ENCODE measurements at regions not wholly inside any gene's neighbourhood (a gene's known extent, or its start where the extent isn't known, plus 50 kb on each side); places are given as distances from the start of the nearest gene placed in this dataset.
A peak's percentile ranks its signal among the peaks of the same experiment; 100 is the strongest.

DNA sequence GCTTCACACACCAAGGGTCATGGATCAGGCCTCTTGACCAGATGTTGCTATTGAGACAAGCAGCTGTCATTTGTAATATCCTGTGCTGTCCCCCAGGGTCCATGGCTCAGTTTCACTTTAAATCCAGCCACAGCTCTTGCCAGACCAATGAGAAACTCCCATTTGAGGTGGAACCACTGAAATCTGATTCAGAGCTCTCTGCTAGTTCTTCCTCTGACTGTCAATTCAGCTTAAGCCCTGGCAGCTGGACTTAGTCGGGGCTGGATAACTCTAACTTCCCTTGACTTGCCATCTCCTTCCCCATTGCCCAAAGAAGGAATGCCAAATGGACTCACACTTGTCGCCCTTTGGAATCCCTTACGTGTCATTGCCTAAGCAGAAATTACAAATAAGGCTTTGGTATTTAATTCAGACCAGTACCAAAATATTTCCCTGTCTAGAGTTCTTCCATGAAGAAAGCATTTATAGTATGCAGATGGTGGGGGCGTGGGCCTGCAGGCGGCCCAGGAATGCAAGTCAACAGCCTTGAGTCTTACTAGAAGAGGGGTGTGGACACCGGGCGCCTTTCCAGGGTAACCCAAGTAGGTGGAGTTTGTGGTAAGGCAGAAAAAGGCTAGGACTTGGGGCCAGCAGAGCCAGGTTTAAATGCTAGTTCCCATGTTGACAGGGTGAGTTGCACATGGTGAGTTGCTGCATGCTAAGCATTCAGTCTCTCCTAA, 96.9 kb upstream of the TMPO start (continued):
- TF ChIP-seq, protein P1, sequence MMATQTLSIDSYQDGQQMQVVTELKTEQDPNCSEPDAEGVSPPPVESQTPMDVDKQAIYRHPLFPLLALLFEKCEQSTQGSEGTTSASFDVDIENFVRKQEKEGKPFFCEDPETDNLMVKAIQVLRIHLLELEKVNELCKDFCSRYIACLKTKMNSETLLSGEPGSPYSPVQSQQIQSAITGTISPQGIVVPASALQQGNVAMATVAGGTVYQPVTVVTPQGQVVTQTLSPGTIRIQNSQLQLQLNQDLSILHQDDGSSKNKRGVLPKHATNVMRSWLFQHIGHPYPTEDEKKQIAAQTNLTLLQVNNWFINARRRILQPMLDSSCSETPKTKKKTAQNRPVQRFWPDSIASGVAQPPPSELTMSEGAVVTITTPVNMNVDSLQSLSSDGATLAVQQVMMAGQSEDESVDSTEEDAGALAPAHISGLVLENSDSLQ (IDR thresholded peaks at IDR 0.05): peak; percentile 21; the same call in 1 of the 2 replicates
- TF ChIP-seq POLR2AphosphoS2 (IDR thresholded peaks at IDR 0.05; ENCODE audit: low read length) (no peak), FOXK2 (conservative IDR thresholded peaks at IDR 0.05 in 1 of 2, IDR thresholded peaks at IDR 0.05 in 1 of 2; ENCODE audit: low read depth in 2 of 2) (0 out of 4 replicates have a peak, but pooled peaks of 1 of the 2 experiments have one; percentile 18), SAFB (IDR thresholded peaks at IDR 0.05; ENCODE audit: borderline replicate concordance, low read depth, low read length) (no peak)
- TF ChIP-seq, protein P2, sequence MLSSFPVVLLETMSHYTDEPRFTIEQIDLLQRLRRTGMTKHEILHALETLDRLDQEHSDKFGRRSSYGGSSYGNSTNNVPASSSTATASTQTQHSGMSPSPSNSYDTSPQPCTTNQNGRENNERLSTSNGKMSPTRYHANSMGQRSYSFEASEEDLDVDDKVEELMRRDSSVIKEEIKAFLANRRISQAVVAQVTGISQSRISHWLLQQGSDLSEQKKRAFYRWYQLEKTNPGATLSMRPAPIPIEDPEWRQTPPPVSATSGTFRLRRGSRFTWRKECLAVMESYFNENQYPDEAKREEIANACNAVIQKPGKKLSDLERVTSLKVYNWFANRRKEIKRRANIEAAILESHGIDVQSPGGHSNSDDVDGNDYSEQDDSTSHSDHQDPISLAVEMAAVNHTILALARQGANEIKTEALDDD (IDR thresholded peaks at IDR 0.05): peak; percentile 69; the same call in 1 of the 2 replicates

DNA sequence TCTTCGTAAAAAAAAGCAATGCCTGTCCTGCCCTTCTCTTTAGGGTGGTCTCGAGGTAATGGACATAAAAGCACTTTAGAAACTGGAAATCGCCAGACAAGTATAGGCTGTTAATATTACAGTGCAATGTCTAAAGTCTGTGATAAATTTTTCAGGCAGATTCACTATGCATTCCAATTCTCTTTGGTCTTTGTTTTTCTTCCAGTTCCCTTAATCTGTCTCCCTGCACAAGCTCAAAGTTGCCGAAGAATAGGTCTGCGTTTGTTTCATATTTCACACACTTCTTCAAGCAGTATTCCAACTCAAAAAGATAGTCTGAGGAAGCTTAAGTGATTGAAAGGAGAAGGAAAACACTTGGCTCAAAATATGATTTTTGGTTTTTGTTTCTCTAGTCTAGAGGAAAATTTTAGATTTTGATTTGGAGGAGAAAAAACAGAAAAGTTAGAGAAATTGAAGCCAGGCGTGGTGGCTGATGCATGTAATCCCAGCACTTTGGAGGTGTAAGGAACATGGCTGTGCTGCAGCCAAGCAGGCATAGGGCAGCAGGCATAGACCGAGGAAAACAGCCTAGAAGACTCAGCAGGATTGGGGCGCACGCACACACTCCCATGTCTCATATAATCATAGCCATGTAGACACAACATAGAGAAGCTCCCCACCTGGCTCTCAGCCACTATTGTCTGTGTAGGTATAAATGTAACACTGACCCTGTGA, 96.2 kb upstream of the TMPO start:
- Histone ChIP-seq H4K20me1 (replicated peaks; ENCODE audit: control insufficient read depth, insufficient read depth, low read length) (no peaks in the 10 kb centered on the region), H3K4me3 (no peak overlapping the region), H3K79me2 (ENCODE audit: control insufficient read depth, insufficient read depth, low read length) (no peaks in the 10 kb centered on the region), H3K4me2 (ENCODE audit: insufficient read depth, low read length) (no peak overlapping the region), H3K36me3 (ENCODE audit: control insufficient read depth, insufficient read depth, low read length) (no peaks in the 10 kb centered on the region), H3K9me3 (replicated peaks; ENCODE audit: control insufficient read depth, insufficient read depth, low read depth, low read length) (no peaks in the 10 kb centered on the region), H3K9me1 (ENCODE audit: control insufficient read depth, insufficient read depth, low read length) (no peaks in the 10 kb centered on the region), H2AFZ (ENCODE audit: low read depth, low read length) (no peak overlapping the region), H3K4me1 (replicated peaks in 1 of 2; ENCODE audit: control insufficient read depth in 2 of 2, insufficient read depth in 2 of 2, low read length in 2 of 2) (peaks cover 0 to 5% of the 10 kb centered on the region in 2 experiments; a peak in 4 of 5 replicates), H3K27me3 (ENCODE audit: control insufficient read depth in 2 of 2, insufficient read depth in 2 of 2, low read length in 2 of 2) (peaks cover 3 to 42% of the 10 kb centered on the region in 2 experiments; a peak in 4 of 5 replicates), H3K27ac (ENCODE audit: extremely low read depth, low read depth, low read length) (no peak overlapping the region), H3K9ac (ENCODE audit: insufficient read depth in 1 of 2, low read depth in 2 of 2, low read length in 2 of 2) (no peak overlapping the region)
- intact Hi-C loops (cut with micrococcal nuclease) (loop anchor here (2.0 to 10.0 kb wide), 2 partner anchors 326 to 580 kb away; no protein-coding TSS in a partner anchor), in situ Hi-C loops (cut with MboI) (loop anchor here (25.0 kb wide), 1 partner anchor 568 kb away; no protein-coding TSS in a partner anchor)
- POLR2A ChIA-PET: interaction anchor here (0.6 kb wide), 1 partner anchor 219 kb away, joined by 3 read pairs; no protein-coding TSS in a partner anchor
- FAIRE-seq (no peak), ATAC-seq (no peak), DNase-seq (ENCODE audit: extremely low read depth in 1 of 4, low spot score in 3 of 4) (no peak)
- CTCF ChIA-PET (ENCODE audit: low intra/inter-chr PET ratio): interaction anchor here (0.8 kb wide), 1 partner anchor 113 kb away, joined by 4 read pairs; no protein-coding TSS in a partner anchor
- BruUV-seq (replicated peaks): no TSS peak
- WGBS (ENCODE audit: insufficient coverage, low coverage, missing lambda C conversion rate): 15% methylated on average over 9 of the region's 9 CpGs
- TF ChIP-seq, protein P3, sequence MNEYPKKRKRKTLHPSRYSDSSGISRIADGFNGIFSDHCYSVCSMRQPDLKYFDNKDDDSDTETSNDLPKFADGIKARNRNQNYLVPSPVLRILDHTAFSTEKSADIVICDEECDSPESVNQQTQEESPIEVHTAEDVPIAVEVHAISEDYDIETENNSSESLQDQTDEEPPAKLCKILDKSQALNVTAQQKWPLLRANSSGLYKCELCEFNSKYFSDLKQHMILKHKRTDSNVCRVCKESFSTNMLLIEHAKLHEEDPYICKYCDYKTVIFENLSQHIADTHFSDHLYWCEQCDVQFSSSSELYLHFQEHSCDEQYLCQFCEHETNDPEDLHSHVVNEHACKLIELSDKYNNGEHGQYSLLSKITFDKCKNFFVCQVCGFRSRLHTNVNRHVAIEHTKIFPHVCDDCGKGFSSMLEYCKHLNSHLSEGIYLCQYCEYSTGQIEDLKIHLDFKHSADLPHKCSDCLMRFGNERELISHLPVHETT (CRISPR knock-in tag; conservative IDR thresholded peaks at IDR 0.05 in 1 of 2, IDR thresholded peaks at IDR 0.05 in 1 of 2): no peak
- TF ChIP-seq XRCC3 (IDR thresholded peaks at IDR 0.05): no peak
- TF ChIP-seq, protein P4, sequence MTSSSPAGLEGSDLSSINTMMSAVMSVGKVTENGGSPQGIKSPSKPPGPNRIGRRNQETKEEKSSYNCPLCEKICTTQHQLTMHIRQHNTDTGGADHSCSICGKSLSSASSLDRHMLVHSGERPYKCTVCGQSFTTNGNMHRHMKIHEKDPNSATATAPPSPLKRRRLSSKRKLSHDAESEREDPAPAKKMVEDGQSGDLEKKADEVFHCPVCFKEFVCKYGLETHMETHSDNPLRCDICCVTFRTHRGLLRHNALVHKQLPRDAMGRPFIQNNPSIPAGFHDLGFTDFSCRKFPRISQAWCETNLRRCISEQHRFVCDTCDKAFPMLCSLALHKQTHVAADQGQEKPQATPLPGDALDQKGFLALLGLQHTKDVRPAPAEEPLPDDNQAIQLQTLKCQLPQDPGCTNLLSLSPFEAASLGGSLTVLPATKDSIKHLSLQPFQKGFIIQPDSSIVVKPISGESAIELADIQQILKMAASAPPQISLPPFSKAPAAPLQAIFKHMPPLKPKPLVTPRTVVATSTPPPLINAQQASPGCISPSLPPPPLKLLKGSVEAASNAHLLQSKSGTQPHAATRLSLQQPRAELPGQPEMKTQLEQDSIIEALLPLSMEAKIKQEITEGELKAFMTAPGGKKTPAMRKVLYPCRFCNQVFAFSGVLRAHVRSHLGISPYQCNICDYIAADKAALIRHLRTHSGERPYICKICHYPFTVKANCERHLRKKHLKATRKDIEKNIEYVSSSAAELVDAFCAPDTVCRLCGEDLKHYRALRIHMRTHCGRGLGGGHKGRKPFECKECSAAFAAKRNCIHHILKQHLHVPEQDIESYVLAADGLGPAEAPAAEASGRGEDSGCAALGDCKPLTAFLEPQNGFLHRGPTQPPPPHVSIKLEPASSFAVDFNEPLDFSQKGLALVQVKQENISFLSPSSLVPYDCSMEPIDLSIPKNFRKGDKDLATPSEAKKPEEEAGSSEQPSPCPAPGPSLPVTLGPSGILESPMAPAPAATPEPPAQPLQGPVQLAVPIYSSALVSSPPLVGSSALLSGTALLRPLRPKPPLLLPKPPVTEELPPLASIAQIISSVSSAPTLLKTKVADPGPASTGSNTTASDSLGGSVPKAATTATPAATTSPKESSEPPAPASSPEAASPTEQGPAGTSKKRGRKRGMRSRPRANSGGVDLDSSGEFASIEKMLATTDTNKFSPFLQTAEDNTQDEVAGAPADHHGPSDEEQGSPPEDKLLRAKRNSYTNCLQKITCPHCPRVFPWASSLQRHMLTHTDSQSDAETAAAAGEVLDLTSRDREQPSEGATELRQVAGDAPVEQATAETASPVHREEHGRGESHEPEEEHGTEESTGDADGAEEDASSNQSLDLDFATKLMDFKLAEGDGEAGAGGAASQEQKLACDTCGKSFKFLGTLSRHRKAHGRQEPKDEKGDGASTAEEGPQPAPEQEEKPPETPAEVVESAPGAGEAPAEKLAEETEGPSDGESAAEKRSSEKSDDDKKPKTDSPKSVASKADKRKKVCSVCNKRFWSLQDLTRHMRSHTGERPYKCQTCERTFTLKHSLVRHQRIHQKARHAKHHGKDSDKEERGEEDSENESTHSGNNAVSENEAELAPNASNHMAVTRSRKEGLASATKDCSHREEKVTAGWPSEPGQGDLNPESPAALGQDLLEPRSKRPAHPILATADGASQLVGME (CRISPR knock-in tag; IDR thresholded peaks at IDR 0.05): no peak

All from K562 (cell line).